H7 (cell line): ENCODE measurements at regions not wholly inside any gene's neighbourhood (a gene's known extent, or its start where the extent isn't known, plus 50 kb on each side); places are given as distances from the start of the nearest gene placed in this dataset.

Experiments used
- DNase-seq: peaks from one replicate; pipeline ENCODE4 v3.0.0; 2012
- H3K27me3 ChIP-seq: 2 replicates; pipeline ENCODE4 v1.6.0; 2011; ENCODE audit warnings: mild to moderate bottlenecking, low read length; ENCODE audit not compliant: control insufficient read depth, insufficient read depth
- H3K36me3 ChIP-seq: replicated peaks from 2 replicates; pipeline ENCODE4 v1.5.1; 2011; ENCODE audit warnings: low read length; ENCODE audit not compliant: control insufficient read depth, insufficient read depth
- H3K4me3 ChIP-seq: 2 replicates; pipeline ENCODE4 v1.5.1; 2011; ENCODE audit warnings: low read depth, mild to moderate bottlenecking, control low read depth, low read length, moderate library complexity; ENCODE audit not compliant: insufficient read depth

DNA sequence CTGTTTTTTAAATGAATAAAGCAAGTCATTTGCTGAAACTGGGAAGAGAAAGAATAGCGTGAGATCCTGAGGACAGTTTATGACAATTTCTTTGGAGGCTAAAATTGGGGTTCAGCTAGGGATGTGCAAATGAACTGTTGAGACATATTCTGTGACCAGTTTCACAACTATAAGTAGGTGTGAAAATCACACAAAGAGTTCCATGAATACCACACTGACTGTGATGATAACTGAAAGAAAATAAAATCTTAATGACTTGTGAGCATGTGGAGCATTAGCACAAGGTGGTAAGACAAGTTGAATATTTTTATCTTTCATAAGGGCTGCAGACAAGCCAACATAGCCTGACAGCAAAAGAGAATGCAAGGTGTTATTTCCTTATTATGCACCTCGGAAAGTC lies 61.1 kb upstream of the PDGFD start:
- Histone ChIP-seq H3K27me3 (no peaks in the 10 kb centered on the region), H3K36me3 (no peaks in the 10 kb centered on the region), H3K4me3 (no peak overlapping the region)
- DNase-seq: no peak

DNA sequence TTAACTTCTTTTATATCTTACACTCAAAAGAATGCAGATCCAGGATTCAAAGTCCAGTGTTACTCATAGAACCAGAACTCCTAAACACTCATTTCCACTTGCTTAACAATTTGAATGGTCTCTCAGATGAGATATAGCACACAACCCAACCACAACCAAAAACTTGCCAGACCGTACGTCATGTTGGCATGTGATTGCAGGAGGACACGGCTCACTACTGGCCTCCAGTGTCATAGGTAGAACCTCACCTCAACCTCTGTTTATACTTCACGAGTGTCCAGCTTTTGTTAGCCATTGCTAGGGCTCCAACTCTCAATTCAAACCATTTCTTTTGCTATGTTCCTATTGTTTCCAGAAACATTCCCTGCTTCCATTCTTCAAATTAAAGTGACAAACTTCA lies 58.5 kb upstream of the PDGFD start:
- Histone ChIP-seq H3K4me3 (no peak overlapping the region), H3K36me3 (no peaks in the 10 kb centered on the region), H3K27me3 (no peaks in the 10 kb centered on the region)
- DNase-seq: no peak

DNA sequence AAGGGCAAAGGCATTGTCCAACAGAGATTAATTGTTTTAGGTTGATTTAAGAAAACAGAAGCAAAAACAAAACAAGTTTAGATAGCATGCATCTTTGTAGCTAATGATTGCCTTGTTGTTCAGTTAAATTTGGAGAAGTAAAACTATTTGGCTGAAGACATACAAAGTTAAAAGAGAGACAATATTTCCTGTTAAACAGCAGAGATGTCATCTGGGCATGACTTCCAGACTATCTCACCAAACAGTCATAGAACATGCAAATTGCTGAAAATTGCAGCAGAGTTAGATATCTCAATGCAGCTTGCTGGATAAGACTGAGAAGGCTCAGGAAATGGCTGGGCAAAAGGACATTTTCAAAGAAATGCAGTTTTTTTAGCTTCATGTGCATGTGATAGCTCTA lies 57.5 kb upstream of the PDGFD start:
- Histone ChIP-seq H3K27me3 (no peaks in the 10 kb centered on the region), H3K36me3 (no peaks in the 10 kb centered on the region), H3K4me3 (no peak overlapping the region)
- DNase-seq: no peak

DNA sequence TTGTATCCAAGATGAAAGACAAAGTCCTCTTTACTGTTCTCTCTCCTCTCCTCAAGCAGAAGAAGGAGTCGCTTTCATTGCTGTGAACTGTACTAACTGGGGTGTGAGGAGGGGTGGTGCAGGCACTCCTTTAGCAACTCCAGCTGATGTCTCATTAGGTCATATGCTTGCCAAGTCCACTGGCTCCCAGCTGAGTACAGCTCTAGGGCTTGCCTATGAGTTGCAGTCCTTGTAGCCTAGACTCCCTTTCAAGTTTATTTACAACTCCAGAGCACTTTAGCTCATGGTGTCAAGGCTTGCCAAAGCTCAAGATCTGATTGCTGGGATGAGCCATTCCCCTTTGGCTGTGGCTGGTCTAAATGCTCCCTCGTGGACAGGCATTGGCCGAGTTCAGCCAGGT lies 55.1 kb upstream of the PDGFD start:
- DNase-seq: no peak
- Histone ChIP-seq H3K36me3 (no peaks in the 10 kb centered on the region), H3K27me3 (no peaks in the 10 kb centered on the region), H3K4me3 (no peak overlapping the region)

DNA sequence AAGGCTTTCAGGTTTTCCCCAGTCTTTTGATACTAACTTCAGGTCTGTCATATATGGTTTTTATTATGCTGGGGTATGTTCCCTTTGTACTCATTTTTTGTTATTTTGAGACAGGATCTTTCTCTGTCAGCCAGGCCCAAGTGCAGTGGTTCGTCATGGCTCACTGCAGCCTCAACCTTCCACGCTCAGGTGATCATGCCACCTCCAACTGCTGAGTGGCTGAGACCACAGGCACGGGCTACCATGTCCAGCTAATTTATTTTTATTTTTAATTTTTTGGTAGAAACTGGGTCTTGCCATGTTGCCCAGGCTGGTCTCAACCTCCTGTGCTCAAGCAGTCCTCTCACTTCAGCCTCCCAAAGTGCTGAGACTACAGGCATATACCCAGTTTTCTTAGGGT lies 50.6 kb upstream of the PDGFD start:
- no peak for DNase-seq
- Histone ChIP-seq H3K36me3 (no peaks in the 10 kb centered on the region), H3K27me3 (no peaks in the 10 kb centered on the region), H3K4me3 (no peak overlapping the region)
